GM21367 (cell line): ENCODE measurements at regions not wholly inside any gene's neighbourhood (a gene's known extent, or its start where the extent isn't known, plus 50 kb on each side); places are given as distances from the start of the nearest gene placed in this dataset.

Experiments
- ATAC-seq: cut with Tn5 transposase; IDR thresholded peaks from one replicate; pipeline ENCODE4 v1.9.1; 2021; ENCODE audit not compliant: unreplicated experiment

- ATAC-seq = no peak
Measured at GRCh38 chr15:47477341-47477740, 240.0 kb upstream of the SEMA6D start.

GRCh38 chr15:47484059-47484458 lies 233.2 kb upstream of the SEMA6D start:
- no peak for ATAC-seq

- ATAC-seq = no peak
Measured at GRCh38 chr15:47484997-47485396, 232.3 kb upstream of the SEMA6D start.

GRCh38 chr15:47485419-47485818 lies 231.9 kb upstream of the SEMA6D start:
- ATAC-seq = no peak

- ATAC-seq = no peak
Measured at GRCh38 chr15:47486040-47486439, 231.3 kb upstream of the SEMA6D start.

GRCh38 chr15:47492195-47492594 lies 225.1 kb upstream of the SEMA6D start:
- ATAC-seq = no peak

- ATAC-seq = no peak
Measured at GRCh38 chr15:47493357-47494247, 223.7 kb upstream of the SEMA6D start.

GRCh38 chr15:47496343-47497185 lies 220.7 kb upstream of the SEMA6D start:
- no peak for ATAC-seq

GRCh38 chr15:47500842-47501241 lies 216.5 kb upstream of the SEMA6D start:
- ATAC-seq = no peak

- ATAC-seq = no peak
Measured at GRCh38 chr15:47502041-47502440, 215.3 kb upstream of the SEMA6D start.

- ATAC-seq = no peak
Measured at GRCh38 chr15:47503876-47504275, 213.4 kb upstream of the SEMA6D start.

GRCh38 chr15:47504624-47505256 lies 212.6 kb upstream of the SEMA6D start:
- no peak for ATAC-seq

- no peak for ATAC-seq
Measured at GRCh38 chr15:47505712-47506328, 211.5 kb upstream of the SEMA6D start.

GRCh38 chr15:47506329-47507100 lies 210.8 kb upstream of the SEMA6D start:
- no peak for ATAC-seq

- no peak for ATAC-seq
Measured at GRCh38 chr15:47507221-47507985, 209.9 kb upstream of the SEMA6D start.

- no peak for ATAC-seq
Measured at GRCh38 chr15:47511261-47511660, 206.0 kb upstream of the SEMA6D start.

- no peak for ATAC-seq
Measured at GRCh38 chr15:47513471-47513870, 203.8 kb upstream of the SEMA6D start.

- no peak for ATAC-seq
Measured at GRCh38 chr15:47514200-47514652, 203.1 kb upstream of the SEMA6D start.

- ATAC-seq = no peak
Measured at GRCh38 chr15:47516558-47516957, 200.7 kb upstream of the SEMA6D start.
